GM12892 (cell line): ENCODE measurements at regions not wholly inside any gene's neighbourhood (a gene's known extent, or its start where the extent isn't known, plus 50 kb on each side); places are given as distances from the start of the nearest gene placed in this dataset.

Experiments used
- POLR2A ChIP-seq: IDR thresholded peaks from 2 replicates; pipeline ENCODE4 v1.6.1; 2011; ENCODE audit warnings: low read depth, low read length, control low read depth
- POLR2AphosphoS5 ChIP-seq: IDR thresholded peaks from 2 replicates; pipeline ENCODE4 v1.6.1; 2011; ENCODE audit warnings: low read depth, low read length, control low read depth

DNA sequence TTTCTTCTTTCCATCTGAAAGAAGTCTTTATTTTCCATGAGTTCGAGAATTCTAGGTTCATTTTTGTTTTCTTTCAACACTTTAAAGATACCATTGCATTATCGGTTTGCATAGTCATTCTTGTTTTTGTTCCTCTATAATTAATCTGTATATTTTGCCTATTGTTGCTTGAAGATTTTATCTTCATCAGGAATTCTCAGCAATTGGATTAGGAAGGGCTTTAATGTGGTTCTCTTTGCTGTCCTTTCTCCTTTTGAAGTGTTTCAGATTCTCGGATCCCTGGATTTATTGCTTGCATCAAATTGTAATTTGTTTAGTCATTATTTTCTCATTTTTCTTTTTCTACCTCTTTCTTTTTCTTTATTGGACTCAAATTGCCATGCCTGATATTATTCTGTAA lies 609.8 kb downstream of the TLR4 start:
- TF ChIP-seq POLR2A (no peak), POLR2AphosphoS5 (no peak)
